ENCODE measurements at regions not wholly inside any gene's neighbourhood (a gene's known extent, or its start where the extent isn't known, plus 50 kb on each side); places are given as distances from the start of the nearest gene placed in this dataset.

DNA sequence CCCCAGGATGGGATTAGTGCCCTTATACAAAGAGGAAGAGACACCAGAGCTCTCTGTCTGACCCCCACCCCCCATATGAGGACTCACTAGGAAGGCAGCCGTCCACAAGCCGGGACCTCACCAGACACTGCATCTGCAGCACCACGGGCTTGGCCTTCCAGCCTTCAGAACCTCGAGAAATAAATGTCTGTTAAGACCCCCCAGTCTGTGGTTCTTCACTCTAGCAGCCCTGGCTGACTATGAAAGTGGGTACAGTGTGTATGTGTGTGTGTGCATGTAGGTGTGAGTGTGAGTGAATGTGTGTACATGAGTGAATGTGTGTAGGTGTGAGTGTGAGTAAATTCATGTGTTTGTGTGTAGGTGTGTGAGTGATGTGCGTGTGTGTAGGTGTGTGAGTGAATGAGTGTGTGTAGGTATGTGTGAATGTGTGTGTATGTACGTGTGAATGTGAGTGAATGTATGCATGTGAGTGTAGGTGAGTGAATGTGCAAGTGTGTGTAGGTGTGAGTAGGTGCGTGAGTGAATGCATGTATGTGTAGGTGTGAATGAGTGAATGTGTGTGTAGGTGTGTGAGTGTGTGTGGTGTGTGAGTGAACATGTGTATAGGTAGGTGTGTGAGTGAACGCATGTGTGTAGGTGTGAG is 201.6 kb upstream of the ZNF536 start:
- Histone ChIP-seq H3K4me2 (ENCODE audit: low read length) (no peak overlapping the region), H3K9me3 (ENCODE audit: insufficient read depth, low read length) (no peaks in the 10 kb centered on the region), H2AFZ (ENCODE audit: low read depth, low read length) (no peak overlapping the region), H3K4me3 (ENCODE audit: low read length) (no peak overlapping the region), H3K79me2 (ENCODE audit: low read length) (no peaks in the 10 kb centered on the region), H3K9ac (ENCODE audit: low read length) (no peak overlapping the region), H4K20me1 (ENCODE audit: insufficient read depth, low read length) (no peaks in the 10 kb centered on the region), H3K4me1 (ENCODE audit: low read length) (peaks cover 8% of the 10 kb centered on the region), H3K27me3 (ENCODE audit: low read depth, low read length) (peaks cover 4% of the 10 kb centered on the region), H3K27ac (ENCODE audit: low read length) (no peak overlapping the region), H3K36me3 (replicated peaks; ENCODE audit: low read depth, low read length) (no peaks in the 10 kb centered on the region)
- no peak for TF ChIP-seq EZH2phosphoT487 (IDR thresholded peaks at IDR 0.05; ENCODE audit: low read depth)
- TF ChIP-seq, protein P1, sequence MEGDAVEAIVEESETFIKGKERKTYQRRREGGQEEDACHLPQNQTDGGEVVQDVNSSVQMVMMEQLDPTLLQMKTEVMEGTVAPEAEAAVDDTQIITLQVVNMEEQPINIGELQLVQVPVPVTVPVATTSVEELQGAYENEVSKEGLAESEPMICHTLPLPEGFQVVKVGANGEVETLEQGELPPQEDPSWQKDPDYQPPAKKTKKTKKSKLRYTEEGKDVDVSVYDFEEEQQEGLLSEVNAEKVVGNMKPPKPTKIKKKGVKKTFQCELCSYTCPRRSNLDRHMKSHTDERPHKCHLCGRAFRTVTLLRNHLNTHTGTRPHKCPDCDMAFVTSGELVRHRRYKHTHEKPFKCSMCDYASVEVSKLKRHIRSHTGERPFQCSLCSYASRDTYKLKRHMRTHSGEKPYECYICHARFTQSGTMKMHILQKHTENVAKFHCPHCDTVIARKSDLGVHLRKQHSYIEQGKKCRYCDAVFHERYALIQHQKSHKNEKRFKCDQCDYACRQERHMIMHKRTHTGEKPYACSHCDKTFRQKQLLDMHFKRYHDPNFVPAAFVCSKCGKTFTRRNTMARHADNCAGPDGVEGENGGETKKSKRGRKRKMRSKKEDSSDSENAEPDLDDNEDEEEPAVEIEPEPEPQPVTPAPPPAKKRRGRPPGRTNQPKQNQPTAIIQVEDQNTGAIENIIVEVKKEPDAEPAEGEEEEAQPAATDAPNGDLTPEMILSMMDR (IDR thresholded peaks at IDR 0.05; ENCODE audit: low read depth, low read length): no peak

DNA sequence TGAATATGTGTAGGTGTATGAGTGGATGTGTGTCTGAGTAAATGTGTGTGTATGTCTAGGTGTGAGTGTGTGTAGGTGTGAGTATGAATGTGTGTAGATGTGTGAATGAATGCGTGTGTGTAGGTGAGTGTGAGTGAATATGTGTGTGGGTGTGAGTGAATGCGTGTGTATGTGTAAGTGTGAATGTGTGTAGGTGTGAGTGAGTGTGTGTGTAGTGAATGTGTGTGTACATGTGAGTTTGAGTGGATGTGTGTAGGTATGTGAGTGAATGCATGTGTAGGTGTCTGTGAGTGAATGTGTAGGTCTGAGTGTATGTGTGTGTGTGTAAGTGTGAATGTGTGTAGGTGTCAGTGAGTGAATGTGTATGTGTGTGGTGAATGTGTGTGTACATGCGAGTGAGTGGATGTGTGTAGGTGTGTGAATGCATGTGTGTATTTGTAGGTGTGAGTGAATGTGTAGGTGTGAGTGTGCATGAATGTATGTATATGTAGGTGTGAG is 201.0 kb upstream of the ZNF536 start:
- Histone ChIP-seq H3K4me2 (ENCODE audit: low read length) (no peak overlapping the region), H3K9me3 (ENCODE audit: insufficient read depth, low read length) (no peaks in the 10 kb centered on the region), H3K4me3 (ENCODE audit: low read length) (no peak overlapping the region), H3K4me1 (ENCODE audit: low read length) (peaks cover 9% of the 10 kb centered on the region), H4K20me1 (ENCODE audit: insufficient read depth, low read length) (no peaks in the 10 kb centered on the region), H2AFZ (ENCODE audit: low read depth, low read length) (no peak overlapping the region), H3K27ac (ENCODE audit: low read length) (no peak overlapping the region), H3K79me2 (ENCODE audit: low read length) (no peaks in the 10 kb centered on the region), H3K36me3 (replicated peaks; ENCODE audit: low read depth, low read length) (no peaks in the 10 kb centered on the region), H3K9ac (ENCODE audit: low read length) (no peak overlapping the region), H3K27me3 (ENCODE audit: low read depth, low read length) (peaks cover 4% of the 10 kb centered on the region)
- TF ChIP-seq, protein P1 (IDR thresholded peaks at IDR 0.05; ENCODE audit: low read depth, low read length): no peak
- TF ChIP-seq EZH2phosphoT487 (IDR thresholded peaks at IDR 0.05; ENCODE audit: low read depth): no peak

DNA sequence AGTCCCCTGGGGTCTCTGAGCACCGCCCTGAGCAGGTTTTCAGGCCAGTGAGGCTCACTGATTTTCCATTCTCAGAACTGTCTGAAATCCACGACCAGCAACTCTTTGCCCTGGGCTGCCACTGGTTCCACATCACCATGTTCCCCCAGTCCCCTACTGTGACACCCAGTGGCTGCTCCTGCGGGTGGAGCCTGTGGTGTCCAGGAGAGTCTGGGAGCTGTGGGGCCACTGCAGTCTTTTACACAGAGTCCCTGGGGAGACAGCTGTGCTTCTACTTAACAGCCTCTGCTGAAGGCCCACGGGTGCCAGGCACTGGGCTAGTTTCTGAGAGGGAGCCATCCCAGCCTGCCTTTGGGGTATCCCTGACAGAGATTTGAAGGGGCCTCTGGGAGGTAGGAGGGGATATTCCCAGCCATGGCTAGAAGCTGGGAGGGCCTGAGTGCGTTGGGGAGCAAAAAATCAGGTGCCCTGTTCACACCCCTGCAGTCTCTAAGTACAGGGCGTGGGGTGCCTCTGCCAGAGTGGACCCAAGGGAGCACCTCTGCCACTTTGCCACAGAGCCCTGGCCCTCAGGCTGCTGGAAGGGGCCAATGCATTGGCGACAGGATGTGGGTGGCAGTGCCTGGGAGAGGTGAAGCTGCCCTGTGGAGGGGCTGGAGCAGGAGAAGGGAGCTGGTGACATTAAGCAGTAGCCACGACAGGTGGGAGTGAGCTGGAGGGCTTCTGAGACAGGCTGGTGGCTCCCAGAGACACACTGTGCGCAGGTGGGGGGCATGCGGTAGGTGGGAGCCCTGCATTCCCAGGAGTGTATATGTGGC is 200.2 kb upstream of the ZNF536 start:
- Histone ChIP-seq H3K27me3 (ENCODE audit: low read depth, low read length) (no peaks in the 10 kb centered on the region), H3K9me3 (ENCODE audit: insufficient read depth, low read length) (no peaks in the 10 kb centered on the region), H3K79me2 (ENCODE audit: low read length) (no peaks in the 10 kb centered on the region), H3K4me2 (ENCODE audit: low read length) (no peak overlapping the region), H3K4me3 (ENCODE audit: low read length) (no peak overlapping the region), H3K4me1 (ENCODE audit: low read length) (peaks cover 9% of the 10 kb centered on the region), H4K20me1 (ENCODE audit: insufficient read depth, low read length) (no peaks in the 10 kb centered on the region), H3K27ac (ENCODE audit: low read length) (no peak overlapping the region), H2AFZ (ENCODE audit: low read depth, low read length) (no peak overlapping the region), H3K9ac (ENCODE audit: low read length) (no peak overlapping the region), H3K36me3 (replicated peaks; ENCODE audit: low read depth, low read length) (no peaks in the 10 kb centered on the region)
- no peak for TF ChIP-seq EZH2phosphoT487 (IDR thresholded peaks at IDR 0.05; ENCODE audit: low read depth)
- TF ChIP-seq, protein P1 (IDR thresholded peaks at IDR 0.05; ENCODE audit: low read depth, low read length): no peak

DNA sequence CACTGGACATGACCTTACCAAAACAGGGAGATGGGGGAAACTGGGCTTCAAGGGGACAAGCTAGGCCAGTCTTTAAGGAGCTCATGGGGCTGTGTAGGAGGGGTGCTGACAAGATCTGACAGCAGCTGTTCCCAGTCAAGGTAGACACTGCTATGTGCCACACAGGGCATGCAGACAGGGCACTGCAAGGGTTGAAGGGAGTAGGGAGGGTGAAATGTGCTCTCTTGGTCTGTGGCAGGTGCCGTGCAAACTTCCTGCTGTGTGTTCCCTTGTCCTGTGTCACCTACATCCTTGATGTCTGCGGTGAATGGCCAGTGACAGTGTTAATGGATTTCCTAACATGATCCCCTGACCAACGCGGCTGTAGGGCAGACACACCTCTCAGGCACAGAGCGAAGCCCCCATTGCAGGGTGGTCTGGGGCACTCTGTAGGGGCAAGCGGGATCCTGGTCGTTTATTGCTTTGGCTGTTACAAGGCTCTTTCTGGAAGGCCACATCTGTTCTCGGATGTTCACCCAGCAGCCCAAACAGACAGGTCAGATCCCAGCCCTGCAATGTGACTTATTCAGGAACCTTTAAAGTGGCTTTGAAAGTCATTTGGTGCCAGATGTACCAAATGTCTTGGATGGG is 199.5 kb upstream of the ZNF536 start:
- H3K9ac ChIP-seq (ENCODE audit: low read length): no peak overlapping the region
- no peak overlapping the region for H3K4me3 ChIP-seq (ENCODE audit: low read length)
- no peak overlapping the region for H3K27ac ChIP-seq (ENCODE audit: low read length)
- TF ChIP-seq, protein P1 (IDR thresholded peaks at IDR 0.05; ENCODE audit: low read depth, low read length): no peak
- no peak for TF ChIP-seq EZH2phosphoT487 (IDR thresholded peaks at IDR 0.05; ENCODE audit: low read depth)
- no peaks in the 10 kb centered on the region for H4K20me1 ChIP-seq (ENCODE audit: insufficient read depth, low read length)
- no peaks in the 10 kb centered on the region for H3K9me3 ChIP-seq (ENCODE audit: insufficient read depth, low read length)
- H3K4me1 ChIP-seq (ENCODE audit: low read length): peaks cover 9% of the 10 kb centered on the region
- H3K79me2 ChIP-seq (ENCODE audit: low read length): no peaks in the 10 kb centered on the region
- H3K36me3 ChIP-seq (replicated peaks; ENCODE audit: low read depth, low read length): no peaks in the 10 kb centered on the region
- H3K4me2 ChIP-seq (ENCODE audit: low read length): no peak overlapping the region
- no peaks in the 10 kb centered on the region for H3K27me3 ChIP-seq (ENCODE audit: low read depth, low read length)
- no peak overlapping the region for H2AFZ ChIP-seq (ENCODE audit: low read depth, low read length)

Data from OCI-LY3 (cell line).